Transverse colon (tissue), 4 donors: ENCODE measurements at regions not wholly inside any gene's neighbourhood (a gene's known extent, or its start where the extent isn't known, plus 50 kb on each side); places are given as distances from the start of the nearest gene placed in this dataset.

ENCODE experiments used
- DNase-seq: peaks from one replicate; pipeline ENCODE4 v3.0.0-alpha.2; 2019
- H3K27ac ChIP-seq, 4 donors: fragments of 200-600 bp; sonication (generic); 2 replicates each; pipeline ENCODE4 v1.5.1; 2016 to 2018; ENCODE audit warnings: inconsistent platforms in 4 of 4
- H3K27me3 ChIP-seq: fragments of 200-600 bp; sonication (generic); 2 replicates; pipeline ENCODE4 v1.5.1; 2017; ENCODE audit warnings: inconsistent platforms
- H3K36me3 ChIP-seq, 4 donors: fragments of 200-600 bp; sonication (generic); 2 replicates each; pipeline ENCODE4 v1.5.1; 2017 to 2019; ENCODE audit warnings: inconsistent platforms in 4 of 4
- H3K4me1 ChIP-seq, 4 donors: fragments of 200-600 bp; sonication (generic); 2 replicates each; pipeline ENCODE4 v1.5.1; 2017 to 2020; ENCODE audit warnings: inconsistent platforms in 4 of 4
- H3K4me3 ChIP-seq, 4 donors: fragments of 200-600 bp; sonication (generic); 1 replicate in 1 of 4; 2 replicates in 3 of 4; pipeline versions ENCODE4 v1.5.1 to v1.6.1; 2017 to 2019; ENCODE audit warnings: inconsistent platforms in 4 of 4
- H3K9me3 ChIP-seq, 2 donors: fragments of 200-600 bp; sonication (generic); 2 replicates each; pipeline ENCODE4 v1.5.1; 2017 to 2019; ENCODE audit warnings: inconsistent platforms in 2 of 2
- CTCF ChIP-seq, 5 experiments: fragments of 200-600 bp in 3 of 5; fragments of 450-650 bp in 2 of 5; sonication (generic) in 3 of 5; IDR thresholded peaks; 1 replicate in 2 of 5; 2 replicates in 3 of 5; pipeline ENCODE4 v1.5.1; 2016 to 2017; ENCODE audit warnings: antibody characterized with exemption in 5 of 5, inconsistent platforms in 3 of 5, mild to moderate bottlenecking in 2 of 5, moderate library complexity in 1 of 5
- EP300 ChIP-seq: sonication (generic); formaldehyde crosslinking; IDR thresholded peaks from one replicate; pipeline ENCODE4 v1.6.1; 2017; ENCODE audit warnings: antibody characterized with exemption, low read depth
- POLR2A ChIP-seq: fragments of 450-650 bp; IDR thresholded peaks from one replicate; pipeline ENCODE4 v1.6.1; 2016; ENCODE audit warnings: antibody characterized with exemption, mild to moderate bottlenecking, moderate library complexity
- POLR2AphosphoS5 ChIP-seq, 3 donors: sonication (generic); formaldehyde crosslinking; IDR thresholded peaks; one replicate each; pipeline ENCODE4 v1.6.1; 2016; ENCODE audit warnings: antibody characterized with exemption in 3 of 3
- WGBS, 2 donors: methylation state at CpG; one replicate each; pipeline ENCODE4 v1.1.5; 2018; ENCODE audit warnings: low coverage in 1 of 2; 5-methylcytosine and 5-hydroxymethylcytosine counted together
- in situ Hi-C, 4 donors: fragments of 200-750 bp; cut with MboI; loops; one replicate each; pipeline versions ENCODE4 v1.15.0 to v1.15.1; 2017; ENCODE audit warnings: low sequenced_read_pairs in 3 of 4, low pct_ligation_motif_present in 1 of 4, low pct_unique_long_range_greater_than_20kb in 1 of 4
- intact Hi-C: fragments of 100-400 bp; cut with DNase I; formaldehyde crosslinking; loops from one replicate; pipeline ENCODE4 v1.15.1; 2023; ENCODE audit warnings: low total_unique reads

DNA sequence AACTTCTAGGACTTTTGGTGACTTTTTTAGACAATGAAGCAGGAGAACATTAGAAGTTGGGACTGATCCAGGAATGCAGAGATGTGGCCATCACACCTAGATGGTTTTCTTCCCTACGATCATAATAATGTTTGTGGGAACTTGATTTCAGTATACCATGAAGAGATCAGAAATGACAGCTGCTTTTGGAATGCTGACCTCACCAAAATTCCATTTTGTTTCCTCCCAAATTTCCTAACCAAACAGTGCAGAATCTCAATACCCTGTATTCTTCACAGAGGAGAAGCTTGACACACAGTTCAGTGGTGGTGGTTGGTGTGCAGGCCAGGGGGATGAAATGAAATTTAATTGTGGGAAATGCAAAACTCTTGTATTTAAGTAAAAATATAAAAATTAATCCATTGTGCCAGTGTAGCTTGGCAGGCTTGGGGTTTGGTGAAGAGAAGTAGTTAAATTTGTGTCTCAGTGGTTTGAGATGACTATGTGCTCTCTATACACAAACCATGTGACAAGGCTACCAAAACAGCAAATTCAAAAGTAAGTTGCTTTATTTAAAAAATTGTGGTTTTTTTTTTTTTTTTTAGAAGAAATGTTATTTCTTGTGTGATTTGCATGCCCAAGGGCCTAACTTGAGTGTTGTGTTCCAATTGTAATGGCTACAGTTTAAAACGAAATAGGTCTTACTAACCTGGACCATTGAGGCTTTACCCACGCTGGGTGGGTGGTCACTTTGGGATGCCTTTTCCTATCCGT, 252.4 kb downstream of the LPIN1 start:
- in situ Hi-C loops (no loop called here), intact Hi-C loops (no loop called here)
- DNase-seq: no peak
- no peaks in the 10 kb centered on the region for H3K36me3 ChIP-seq
- H3K4me1 ChIP-seq: no peaks in the 10 kb centered on the region
- no peaks in the 10 kb centered on the region for H3K27me3 ChIP-seq
- H3K27ac ChIP-seq: no peak overlapping the region
- 76 to 90% methylated on average over 3 to 4 of the region's 4 CpGs for WGBS, 2 donors
- TF ChIP-seq POLR2A (no peak), EP300 (no peak), CTCF (IDR thresholded peaks at IDR 0.05) (no peak), POLR2AphosphoS5 (IDR thresholded peaks at IDR 0.05) (no peak)
- H3K9me3 ChIP-seq: no peaks in the 10 kb centered on the region
- no peak overlapping the region for H3K4me3 ChIP-seq

DNA sequence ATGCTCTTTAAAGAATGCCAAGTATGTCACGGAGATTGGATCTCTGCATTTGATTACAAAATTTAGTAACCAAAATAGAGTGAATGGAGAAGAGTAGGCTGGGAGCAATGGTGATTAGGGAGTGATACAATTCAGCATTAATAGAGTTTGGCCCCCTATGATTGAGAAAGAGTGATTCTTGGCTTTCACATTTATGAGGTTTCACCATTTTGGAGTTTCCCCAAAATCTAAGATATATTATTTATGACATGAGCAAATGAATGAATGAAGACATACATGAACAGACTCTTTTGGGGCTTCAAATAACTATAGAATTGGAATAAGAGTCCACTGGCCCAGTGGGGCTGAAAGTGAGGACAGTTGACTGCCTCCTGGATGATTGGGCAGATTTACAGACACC, 255.2 kb downstream of the LPIN1 start:
- intact Hi-C loops (no loop called here), in situ Hi-C loops (no loop called here)
- no peaks in the 10 kb centered on the region for H3K27me3 ChIP-seq
- H3K4me3 ChIP-seq: no peak overlapping the region
- H3K36me3 ChIP-seq: no peaks in the 10 kb centered on the region
- 91 to 92% methylated on average over 1 of the region's 1 CpG for WGBS, 2 donors
- no peaks in the 10 kb centered on the region for H3K9me3 ChIP-seq
- peaks cover 0 to 5% (median 0%) of the 10 kb centered on the region in 4 donors for H3K4me1 ChIP-seq
- no peak overlapping the region for H3K27ac ChIP-seq
- no peak for DNase-seq
- TF ChIP-seq EP300 (no peak), POLR2AphosphoS5 (IDR thresholded peaks at IDR 0.05) (no peak), CTCF (IDR thresholded peaks at IDR 0.05) (no peak), POLR2A (no peak)

DNA sequence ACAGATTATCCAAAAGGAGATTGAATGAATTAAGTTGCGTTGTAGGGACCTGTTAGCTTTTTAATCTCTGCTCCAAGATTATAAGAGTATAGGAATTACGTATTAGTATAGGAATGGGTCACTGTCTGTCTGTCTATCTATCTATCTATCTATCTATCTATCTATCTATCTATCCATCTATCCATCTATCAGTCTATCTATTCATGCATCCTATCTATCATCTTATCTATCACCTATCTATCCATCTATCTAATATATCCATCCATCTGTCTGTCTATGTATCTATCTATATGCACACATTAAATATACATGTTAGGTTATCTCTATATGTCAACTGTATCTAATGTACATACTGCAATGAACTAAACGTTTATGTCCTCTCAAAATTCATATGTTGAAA, 255.8 kb downstream of the LPIN1 start:
- no peaks in the 10 kb centered on the region for H3K9me3 ChIP-seq
- H3K36me3 ChIP-seq: no peaks in the 10 kb centered on the region
- peaks cover 0 to 5% (median 0%) of the 10 kb centered on the region in 4 donors for H3K4me1 ChIP-seq
- intact Hi-C loops (no loop called here), in situ Hi-C loops (no loop called here)
- WGBS, 2 donors: 50 to 67% methylated on average over 2 to 3 of the region's 3 CpGs
- TF ChIP-seq POLR2A (no peak), EP300 (no peak), CTCF (IDR thresholded peaks at IDR 0.05) (no peak), POLR2AphosphoS5 (IDR thresholded peaks at IDR 0.05) (no peak)
- DNase-seq: no peak
- H3K27me3 ChIP-seq: no peaks in the 10 kb centered on the region
- H3K4me3 ChIP-seq: no peak overlapping the region
- no peak overlapping the region for H3K27ac ChIP-seq

DNA sequence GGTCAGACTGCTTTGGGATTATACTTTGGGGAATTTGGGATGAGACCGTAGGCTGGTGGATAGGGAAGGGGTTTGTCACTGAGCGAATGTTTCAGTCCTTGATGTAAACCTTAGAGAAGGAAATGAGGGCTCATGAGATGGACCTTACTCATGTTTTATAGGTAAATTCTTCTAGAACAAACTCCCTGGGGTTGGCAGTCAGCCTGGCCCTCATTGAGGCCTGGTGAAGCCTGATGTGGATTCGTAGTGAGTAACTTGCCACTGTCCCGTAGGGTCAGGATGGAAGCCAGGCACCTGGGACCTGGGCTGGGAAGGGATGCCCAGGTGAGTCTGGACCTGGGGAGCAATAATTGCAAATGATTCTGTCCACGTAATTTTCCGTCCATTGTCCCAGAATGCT, 258.3 kb downstream of the LPIN1 start:
- no peaks in the 10 kb centered on the region for H3K27me3 ChIP-seq
- no peak for TF ChIP-seq CTCF (IDR thresholded peaks at IDR 0.05)
- no peak for TF ChIP-seq EP300
- no peak for TF ChIP-seq POLR2AphosphoS5 (IDR thresholded peaks at IDR 0.05)
- no peak for TF ChIP-seq POLR2A
- no peak overlapping the region for H3K4me3 ChIP-seq
- H3K27ac ChIP-seq: no peak overlapping the region
- in situ Hi-C loops: no loop called here
- H3K4me1 ChIP-seq: peaks cover 0 to 5% (median 0%) of the 10 kb centered on the region in 4 donors
- DNase-seq: no peak
- no peaks in the 10 kb centered on the region for H3K9me3 ChIP-seq
- 95 to 96% methylated on average over 5 to 6 of the region's 6 CpGs for WGBS, 2 donors
- intact Hi-C loops: no loop called here
- H3K36me3 ChIP-seq: no peaks in the 10 kb centered on the region
